GM23338 (cell line): ENCODE measurements at regions not wholly inside any gene's neighbourhood (a gene's known extent, or its start where the extent isn't known, plus 50 kb on each side); places are given as distances from the start of the nearest gene placed in this dataset.

Experiments used
- CREB1 ChIP-seq: fragments of 250-450 bp; sonication (Bioruptor Pico); IDR thresholded peaks from 2 replicates; pipeline ENCODE4 v1.5.0; 2020; ENCODE audit warnings: low read depth, mild to moderate bottlenecking, moderate library complexity
- EZH2 ChIP-seq: fragments of 200-600 bp; sonication (generic); IDR thresholded peaks from one replicate; pipeline ENCODE4 v1.8.0; 2017; ENCODE audit warnings: antibody characterized with exemption, mild to moderate bottlenecking, low read depth; ENCODE audit not compliant: unreplicated experiment
- EZH2phosphoT487 ChIP-seq: fragments of 200-600 bp; sonication (generic); IDR thresholded peaks from one replicate; pipeline ENCODE4 v1.8.1; 2018; ENCODE audit warnings: antibody characterized with exemption; ENCODE audit not compliant: unreplicated experiment
- JUNB ChIP-seq: IDR thresholded peaks from one replicate; pipeline ENCODE4 v1.6.1; 2016; ENCODE audit warnings: antibody characterized with exemption; ENCODE audit not compliant: unreplicated experiment
- NANOG ChIP-seq: IDR thresholded peaks from 2 replicates; pipeline ENCODE4 v1.6.1; 2016; ENCODE audit warnings: antibody characterized with exemption, borderline replicate concordance
- POLR2AphosphoS5 ChIP-seq: IDR thresholded peaks from 2 replicates; pipeline ENCODE4 v1.6.1; 2016; ENCODE audit warnings: antibody characterized with exemption, low read depth
- STAT1 ChIP-seq: IDR thresholded peaks from one replicate; pipeline ENCODE4 v1.6.1; 2016; ENCODE audit warnings: antibody characterized with exemption; ENCODE audit not compliant: unreplicated experiment
- TF ChIP-seq, protein P1 (sequence below), 2 experiments: fragments of 200-600 bp in 1 of 2; sonication (generic) in 1 of 2; conservative IDR thresholded peaks; 2 replicates each; pipeline versions ENCODE4 v1.5.1 to v1.6.1; 2016 to 2017; ENCODE audit warnings: antibody characterized with exemption in 2 of 2, low read depth in 2 of 2, mild to moderate bottlenecking in 2 of 2, moderate library complexity in 1 of 2
- TF ChIP-seq, protein P2 (sequence below): IDR thresholded peaks from 2 replicates; pipeline ENCODE4 v1.6.1; 2016; ENCODE audit warnings: antibody characterized with exemption
- TF ChIP-seq, protein P3 (sequence below): fragments of 250-450 bp; sonication (Bioruptor Pico); IDR thresholded peaks from 2 replicates; pipeline ENCODE4 v1.5.0; 2020; ENCODE audit warnings: mild to moderate bottlenecking, moderate library complexity
- TF ChIP-seq, protein P4 (sequence below): IDR thresholded peaks from one replicate; pipeline ENCODE4 v1.6.1; 2018; ENCODE audit warnings: antibody characterized with exemption; ENCODE audit not compliant: unreplicated experiment

DNA sequence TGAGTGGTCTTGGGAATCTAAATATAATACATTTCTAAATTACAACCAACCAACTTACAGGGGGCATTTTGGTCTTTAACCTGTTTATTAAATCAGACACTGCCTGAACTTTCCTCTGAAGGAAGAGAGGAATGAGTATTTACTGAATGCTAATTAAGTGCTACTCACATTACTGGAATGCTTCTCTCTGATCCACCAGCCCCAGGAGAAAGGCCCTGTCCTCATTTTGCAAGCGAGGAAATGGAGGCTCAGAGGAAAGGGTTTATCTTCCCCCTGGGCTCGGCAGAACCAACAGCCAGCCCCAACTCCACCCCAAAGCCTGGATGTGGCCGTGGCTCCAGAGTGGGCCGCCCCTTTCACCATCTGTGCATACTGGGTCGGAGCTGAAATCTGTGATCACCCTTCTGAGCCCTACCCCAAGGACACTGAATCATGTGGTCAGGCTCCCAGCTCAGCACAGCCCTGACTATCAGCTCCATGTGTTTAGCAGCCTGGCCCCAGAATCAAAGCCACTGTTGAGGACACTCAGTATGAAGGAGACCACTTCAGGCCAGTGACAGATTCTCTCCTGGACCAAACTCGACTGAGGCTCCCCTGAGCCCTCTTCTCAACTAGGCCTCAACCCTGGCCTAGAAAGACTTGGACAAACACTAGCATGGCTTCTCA lies 56.7 kb upstream of the ENPP6 start:
- TF ChIP-seq, protein P1, sequence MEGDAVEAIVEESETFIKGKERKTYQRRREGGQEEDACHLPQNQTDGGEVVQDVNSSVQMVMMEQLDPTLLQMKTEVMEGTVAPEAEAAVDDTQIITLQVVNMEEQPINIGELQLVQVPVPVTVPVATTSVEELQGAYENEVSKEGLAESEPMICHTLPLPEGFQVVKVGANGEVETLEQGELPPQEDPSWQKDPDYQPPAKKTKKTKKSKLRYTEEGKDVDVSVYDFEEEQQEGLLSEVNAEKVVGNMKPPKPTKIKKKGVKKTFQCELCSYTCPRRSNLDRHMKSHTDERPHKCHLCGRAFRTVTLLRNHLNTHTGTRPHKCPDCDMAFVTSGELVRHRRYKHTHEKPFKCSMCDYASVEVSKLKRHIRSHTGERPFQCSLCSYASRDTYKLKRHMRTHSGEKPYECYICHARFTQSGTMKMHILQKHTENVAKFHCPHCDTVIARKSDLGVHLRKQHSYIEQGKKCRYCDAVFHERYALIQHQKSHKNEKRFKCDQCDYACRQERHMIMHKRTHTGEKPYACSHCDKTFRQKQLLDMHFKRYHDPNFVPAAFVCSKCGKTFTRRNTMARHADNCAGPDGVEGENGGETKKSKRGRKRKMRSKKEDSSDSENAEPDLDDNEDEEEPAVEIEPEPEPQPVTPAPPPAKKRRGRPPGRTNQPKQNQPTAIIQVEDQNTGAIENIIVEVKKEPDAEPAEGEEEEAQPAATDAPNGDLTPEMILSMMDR (conservative IDR thresholded peaks at IDR 0.05; ENCODE audit: low read depth in 2 of 2) = no peak
- TF ChIP-seq POLR2AphosphoS5 = no peak
- TF ChIP-seq CREB1 (CRISPR knock-in tag) = no peak
- no peak for TF ChIP-seq EZH2
- TF ChIP-seq, protein P2, sequence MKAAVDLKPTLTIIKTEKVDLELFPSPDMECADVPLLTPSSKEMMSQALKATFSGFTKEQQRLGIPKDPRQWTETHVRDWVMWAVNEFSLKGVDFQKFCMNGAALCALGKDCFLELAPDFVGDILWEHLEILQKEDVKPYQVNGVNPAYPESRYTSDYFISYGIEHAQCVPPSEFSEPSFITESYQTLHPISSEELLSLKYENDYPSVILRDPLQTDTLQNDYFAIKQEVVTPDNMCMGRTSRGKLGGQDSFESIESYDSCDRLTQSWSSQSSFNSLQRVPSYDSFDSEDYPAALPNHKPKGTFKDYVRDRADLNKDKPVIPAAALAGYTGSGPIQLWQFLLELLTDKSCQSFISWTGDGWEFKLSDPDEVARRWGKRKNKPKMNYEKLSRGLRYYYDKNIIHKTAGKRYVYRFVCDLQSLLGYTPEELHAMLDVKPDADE = no peak
- no peak for TF ChIP-seq EZH2phosphoT487
- TF ChIP-seq, protein P3, sequence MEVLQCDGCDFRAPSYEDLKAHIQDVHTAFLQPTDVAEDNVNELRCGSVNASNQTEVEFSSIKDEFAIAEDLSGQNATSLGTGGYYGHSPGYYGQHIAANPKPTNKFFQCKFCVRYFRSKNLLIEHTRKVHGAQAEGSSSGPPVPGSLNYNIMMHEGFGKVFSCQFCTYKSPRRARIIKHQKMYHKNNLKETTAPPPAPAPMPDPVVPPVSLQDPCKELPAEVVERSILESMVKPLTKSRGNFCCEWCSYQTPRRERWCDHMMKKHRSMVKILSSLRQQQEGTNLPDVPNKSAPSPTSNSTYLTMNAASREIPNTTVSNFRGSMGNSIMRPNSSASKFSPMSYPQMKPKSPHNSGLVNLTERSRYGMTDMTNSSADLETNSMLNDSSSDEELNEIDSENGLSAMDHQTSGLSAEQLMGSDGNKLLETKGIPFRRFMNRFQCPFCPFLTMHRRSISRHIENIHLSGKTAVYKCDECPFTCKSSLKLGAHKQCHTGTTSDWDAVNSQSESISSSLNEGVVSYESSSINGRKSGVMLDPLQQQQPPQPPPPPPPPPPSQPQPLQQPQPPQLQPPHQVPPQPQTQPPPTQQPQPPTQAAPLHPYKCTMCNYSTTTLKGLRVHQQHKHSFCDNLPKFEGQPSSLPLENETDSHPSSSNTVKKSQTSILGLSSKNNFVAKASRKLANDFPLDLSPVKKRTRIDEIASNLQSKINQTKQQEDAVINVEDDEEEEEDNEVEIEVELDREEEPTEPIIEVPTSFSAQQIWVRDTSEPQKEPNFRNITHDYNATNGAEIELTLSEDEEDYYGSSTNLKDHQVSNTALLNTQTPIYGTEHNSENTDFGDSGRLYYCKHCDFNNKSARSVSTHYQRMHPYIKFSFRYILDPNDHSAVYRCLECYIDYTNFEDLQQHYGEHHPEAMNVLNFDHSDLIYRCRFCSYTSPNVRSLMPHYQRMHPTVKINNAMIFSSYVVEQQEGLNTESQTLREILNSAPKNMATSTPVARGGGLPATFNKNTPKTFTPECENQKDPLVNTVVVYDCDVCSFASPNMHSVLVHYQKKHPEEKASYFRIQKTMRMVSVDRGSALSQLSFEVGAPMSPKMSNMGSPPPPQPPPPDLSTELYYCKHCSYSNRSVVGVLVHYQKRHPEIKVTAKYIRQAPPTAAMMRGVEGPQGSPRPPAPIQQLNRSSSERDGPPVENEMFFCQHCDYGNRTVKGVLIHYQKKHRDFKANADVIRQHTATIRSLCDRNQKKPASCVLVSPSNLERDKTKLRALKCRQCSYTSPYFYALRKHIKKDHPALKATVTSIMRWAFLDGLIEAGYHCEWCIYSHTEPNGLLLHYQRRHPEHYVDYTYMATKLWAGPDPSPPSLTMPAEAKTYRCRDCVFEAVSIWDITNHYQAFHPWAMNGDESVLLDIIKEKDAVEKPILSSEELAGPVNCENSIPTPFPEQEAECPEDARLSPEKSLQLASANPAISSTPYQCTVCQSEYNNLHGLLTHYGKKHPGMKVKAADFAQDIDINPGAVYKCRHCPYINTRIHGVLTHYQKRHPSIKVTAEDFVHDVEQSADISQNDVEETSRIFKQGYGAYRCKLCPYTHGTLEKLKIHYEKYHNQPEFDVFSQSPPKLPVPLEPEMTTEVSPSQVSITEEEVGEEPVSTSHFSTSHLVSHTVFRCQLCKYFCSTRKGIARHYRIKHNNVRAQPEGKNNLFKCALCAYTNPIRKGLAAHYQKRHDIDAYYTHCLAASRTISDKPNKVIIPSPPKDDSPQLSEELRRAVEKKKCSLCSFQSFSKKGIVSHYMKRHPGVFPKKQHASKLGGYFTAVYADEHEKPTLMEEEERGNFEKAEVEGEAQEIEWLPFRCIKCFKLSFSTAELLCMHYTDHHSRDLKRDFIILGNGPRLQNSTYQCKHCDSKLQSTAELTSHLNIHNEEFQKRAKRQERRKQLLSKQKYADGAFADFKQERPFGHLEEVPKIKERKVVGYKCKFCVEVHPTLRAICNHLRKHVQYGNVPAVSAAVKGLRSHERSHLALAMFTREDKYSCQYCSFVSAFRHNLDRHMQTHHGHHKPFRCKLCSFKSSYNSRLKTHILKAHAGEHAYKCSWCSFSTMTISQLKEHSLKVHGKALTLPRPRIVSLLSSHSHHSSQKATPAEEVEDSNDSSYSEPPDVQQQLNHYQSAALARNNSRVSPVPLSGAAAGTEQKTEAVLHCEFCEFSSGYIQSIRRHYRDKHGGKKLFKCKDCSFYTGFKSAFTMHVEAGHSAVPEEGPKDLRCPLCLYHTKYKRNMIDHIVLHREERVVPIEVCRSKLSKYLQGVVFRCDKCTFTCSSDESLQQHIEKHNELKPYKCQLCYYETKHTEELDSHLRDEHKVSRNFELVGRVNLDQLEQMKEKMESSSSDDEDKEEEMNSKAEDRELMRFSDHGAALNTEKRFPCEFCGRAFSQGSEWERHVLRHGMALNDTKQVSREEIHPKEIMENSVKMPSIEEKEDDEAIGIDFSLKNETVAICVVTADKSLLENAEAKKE (CRISPR knock-in tag) = no peak
- TF ChIP-seq JUNB = no peak
- TF ChIP-seq, protein P4, sequence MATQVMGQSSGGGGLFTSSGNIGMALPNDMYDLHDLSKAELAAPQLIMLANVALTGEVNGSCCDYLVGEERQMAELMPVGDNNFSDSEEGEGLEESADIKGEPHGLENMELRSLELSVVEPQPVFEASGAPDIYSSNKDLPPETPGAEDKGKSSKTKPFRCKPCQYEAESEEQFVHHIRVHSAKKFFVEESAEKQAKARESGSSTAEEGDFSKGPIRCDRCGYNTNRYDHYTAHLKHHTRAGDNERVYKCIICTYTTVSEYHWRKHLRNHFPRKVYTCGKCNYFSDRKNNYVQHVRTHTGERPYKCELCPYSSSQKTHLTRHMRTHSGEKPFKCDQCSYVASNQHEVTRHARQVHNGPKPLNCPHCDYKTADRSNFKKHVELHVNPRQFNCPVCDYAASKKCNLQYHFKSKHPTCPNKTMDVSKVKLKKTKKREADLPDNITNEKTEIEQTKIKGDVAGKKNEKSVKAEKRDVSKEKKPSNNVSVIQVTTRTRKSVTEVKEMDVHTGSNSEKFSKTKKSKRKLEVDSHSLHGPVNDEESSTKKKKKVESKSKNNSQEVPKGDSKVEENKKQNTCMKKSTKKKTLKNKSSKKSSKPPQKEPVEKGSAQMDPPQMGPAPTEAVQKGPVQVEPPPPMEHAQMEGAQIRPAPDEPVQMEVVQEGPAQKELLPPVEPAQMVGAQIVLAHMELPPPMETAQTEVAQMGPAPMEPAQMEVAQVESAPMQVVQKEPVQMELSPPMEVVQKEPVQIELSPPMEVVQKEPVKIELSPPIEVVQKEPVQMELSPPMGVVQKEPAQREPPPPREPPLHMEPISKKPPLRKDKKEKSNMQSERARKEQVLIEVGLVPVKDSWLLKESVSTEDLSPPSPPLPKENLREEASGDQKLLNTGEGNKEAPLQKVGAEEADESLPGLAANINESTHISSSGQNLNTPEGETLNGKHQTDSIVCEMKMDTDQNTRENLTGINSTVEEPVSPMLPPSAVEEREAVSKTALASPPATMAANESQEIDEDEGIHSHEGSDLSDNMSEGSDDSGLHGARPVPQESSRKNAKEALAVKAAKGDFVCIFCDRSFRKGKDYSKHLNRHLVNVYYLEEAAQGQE = no peak
- TF ChIP-seq STAT1 = no peak
- TF ChIP-seq NANOG = no peak
